Gastrocnemius medialis (tissue), 4 donors: ENCODE measurements at regions not wholly inside any gene's neighbourhood (a gene's known extent, or its start where the extent isn't known, plus 50 kb on each side); places are given as distances from the start of the nearest gene placed in this dataset.

Experiments used
- ATAC-seq, 2 donors: fragments of 150-250 bp; one replicate each; pipeline ENCODE4 v1.9.1; 2016
- DNase-seq, 2 donors: peaks; one replicate each; pipeline ENCODE4 v3.0.0-alpha.2; 2019
- H3K27ac ChIP-seq, 4 donors: fragments of 200-600 bp; sonication (generic); 1 replicate in 1 of 4; 2 replicates in 3 of 4; pipeline ENCODE4 v1.5.1; 2016 to 2018; ENCODE audit warnings: mild to moderate bottlenecking in 2 of 4, moderate library complexity in 1 of 4
- H3K27me3 ChIP-seq, 3 donors: fragments of 200-600 bp; sonication (generic) in 2 of 3; 1 replicate in 1 of 3; 2 replicates in 2 of 3; pipeline versions ENCODE4 v1.5.1 to v1.6.0; 2016 to 2019; ENCODE audit warnings: mild to moderate bottlenecking in 1 of 3, moderate library complexity in 1 of 3
- H3K36me3 ChIP-seq, 2 donors: fragments of 200-600 bp; sonication (generic) in 1 of 2; one replicate each; pipeline ENCODE4 v1.5.1; 2017 to 2018
- H3K4me1 ChIP-seq, 2 donors: fragments of 200-600 bp; sonication (generic) in 1 of 2; one replicate each; pipeline ENCODE4 v1.5.1; 2016 to 2017; ENCODE audit warnings: mild to moderate bottlenecking in 2 of 2
- H3K4me3 ChIP-seq, 4 donors: fragments of 200-600 bp; sonication (generic) in 3 of 4; 1 replicate in 1 of 4; 2 replicates in 3 of 4; pipeline ENCODE4 v1.5.1; 2016 to 2019; ENCODE audit warnings: mild to moderate bottlenecking in 2 of 4
- H3K9me3 ChIP-seq, 3 donors: fragments of 200-600 bp; sonication (generic) in 2 of 3; 1 replicate in 1 of 3; 2 replicates in 2 of 3; pipeline ENCODE4 v1.5.1; 2016 to 2019
- POLR2A ChIP-seq, 2 donors: fragments of 450-650 bp; IDR thresholded peaks; one replicate each; pipeline ENCODE4 v1.6.1; 2017; ENCODE audit warnings: antibody characterized with exemption in 2 of 2, mild to moderate bottlenecking in 2 of 2, moderate library complexity in 2 of 2
- in situ Hi-C, 4 donors: fragments of 200-750 bp; cut with MboI; loops; one replicate each; pipeline versions ENCODE4 v1.15.0 to v1.8.0; 2017; ENCODE audit warnings: low sequenced_read_pairs in 4 of 4
- intact Hi-C: fragments of 100-400 bp; cut with DNase I; formaldehyde crosslinking; loops from one replicate; pipeline ENCODE4 v1.15.1; 2023; ENCODE audit warnings: low total_unique reads
- TF ChIP-seq, protein P1 (sequence below), 5 experiments: fragments of 450-650 bp in 3 of 5; fragments of 200-600 bp in 2 of 5; sonication (generic) in 2 of 5; IDR thresholded peaks in 4 of 5; conservative IDR thresholded peaks in 1 of 5; 1 replicate in 4 of 5; 2 replicates in 1 of 5; pipeline ENCODE4 v1.5.1; 2016 to 2019; ENCODE audit warnings: antibody characterized with exemption in 5 of 5, mild to moderate bottlenecking in 3 of 5, moderate library complexity in 3 of 5

DNA sequence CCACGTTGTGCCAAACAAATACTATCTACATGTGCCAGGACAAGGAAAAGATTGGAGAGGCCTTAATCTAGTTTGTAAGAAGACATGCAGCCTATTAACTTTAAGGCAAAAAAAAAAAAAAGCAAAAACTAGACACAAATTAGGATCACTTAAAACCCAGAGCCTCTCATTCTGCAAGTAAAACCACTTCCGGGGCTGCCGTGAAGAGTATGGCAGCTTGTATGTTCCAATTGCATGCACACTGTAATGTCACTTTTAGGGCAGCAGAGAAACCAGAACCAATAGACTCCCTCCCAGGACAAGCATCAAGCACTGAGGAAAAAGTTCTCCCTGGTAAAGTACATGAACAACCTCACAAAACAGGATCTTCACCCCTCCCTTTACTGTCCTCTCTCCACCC is 70.6 kb downstream of the RSL24D1 start:
- DNase-seq (no peak), ATAC-seq (no peak)
- no peaks in the 10 kb centered on the region for H3K36me3 ChIP-seq
- in situ Hi-C loops (no loop called here), intact Hi-C loops (no loop called here)
- H3K27ac ChIP-seq, result no peak overlapping the region
- H3K4me3 ChIP-seq, result no peak overlapping the region
- TF ChIP-seq, protein P1, sequence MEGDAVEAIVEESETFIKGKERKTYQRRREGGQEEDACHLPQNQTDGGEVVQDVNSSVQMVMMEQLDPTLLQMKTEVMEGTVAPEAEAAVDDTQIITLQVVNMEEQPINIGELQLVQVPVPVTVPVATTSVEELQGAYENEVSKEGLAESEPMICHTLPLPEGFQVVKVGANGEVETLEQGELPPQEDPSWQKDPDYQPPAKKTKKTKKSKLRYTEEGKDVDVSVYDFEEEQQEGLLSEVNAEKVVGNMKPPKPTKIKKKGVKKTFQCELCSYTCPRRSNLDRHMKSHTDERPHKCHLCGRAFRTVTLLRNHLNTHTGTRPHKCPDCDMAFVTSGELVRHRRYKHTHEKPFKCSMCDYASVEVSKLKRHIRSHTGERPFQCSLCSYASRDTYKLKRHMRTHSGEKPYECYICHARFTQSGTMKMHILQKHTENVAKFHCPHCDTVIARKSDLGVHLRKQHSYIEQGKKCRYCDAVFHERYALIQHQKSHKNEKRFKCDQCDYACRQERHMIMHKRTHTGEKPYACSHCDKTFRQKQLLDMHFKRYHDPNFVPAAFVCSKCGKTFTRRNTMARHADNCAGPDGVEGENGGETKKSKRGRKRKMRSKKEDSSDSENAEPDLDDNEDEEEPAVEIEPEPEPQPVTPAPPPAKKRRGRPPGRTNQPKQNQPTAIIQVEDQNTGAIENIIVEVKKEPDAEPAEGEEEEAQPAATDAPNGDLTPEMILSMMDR (IDR thresholded peaks at IDR 0.05 in 4 of 5, conservative IDR thresholded peaks at IDR 0.05 in 1 of 5), result no peak
- TF ChIP-seq POLR2A (IDR thresholded peaks at IDR 0.05), result no peak
- no peaks in the 10 kb centered on the region for H3K9me3 ChIP-seq
- no peaks in the 10 kb centered on the region for H3K27me3 ChIP-seq
- H3K4me1 ChIP-seq, result no peaks in the 10 kb centered on the region

DNA sequence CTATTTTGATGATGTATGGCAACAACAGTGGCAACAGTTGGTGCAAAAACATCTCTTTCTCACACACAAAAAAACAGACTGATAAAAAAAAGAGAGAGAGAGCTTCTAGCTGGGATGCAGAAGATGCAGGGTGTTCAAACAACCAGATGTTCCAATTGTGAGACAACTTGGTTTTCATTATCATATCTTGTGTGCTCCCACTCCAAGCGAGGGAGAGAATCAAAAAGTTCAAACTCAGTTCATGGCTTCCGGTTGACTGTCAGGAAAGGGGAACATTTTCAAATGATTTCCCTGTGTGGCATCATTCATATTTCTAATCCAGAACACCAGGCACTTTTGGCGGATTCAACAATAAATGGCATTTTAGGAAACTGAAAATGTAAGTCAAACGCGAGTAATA is 72.1 kb downstream of the RSL24D1 start:
- Histone ChIP-seq H3K36me3 (no peaks in the 10 kb centered on the region), H3K27me3 (no peaks in the 10 kb centered on the region), H3K4me3 (no peak overlapping the region), H3K9me3 (no peaks in the 10 kb centered on the region), H3K27ac (no peak overlapping the region), H3K4me1 (no peaks in the 10 kb centered on the region)
- intact Hi-C loops, result no loop called here
- TF ChIP-seq, protein P1 (IDR thresholded peaks at IDR 0.05 in 4 of 5, conservative IDR thresholded peaks at IDR 0.05 in 1 of 5), result no peak
- no peak for TF ChIP-seq POLR2A (IDR thresholded peaks at IDR 0.05)
- in situ Hi-C loops, result no loop called here
- ATAC-seq (no peak), DNase-seq (no peak)

GRCh38 chr15:55118344-55118870 is 78.3 kb downstream of the RSL24D1 start:
- TF ChIP-seq, protein P1 (IDR thresholded peaks at IDR 0.05 in 4 of 5, conservative IDR thresholded peaks at IDR 0.05 in 1 of 5), result no peak
- TF ChIP-seq POLR2A (IDR thresholded peaks at IDR 0.05), result no peak
- no peaks in the 10 kb centered on the region for H3K4me1 ChIP-seq
- H3K9me3 ChIP-seq, result no peaks in the 10 kb centered on the region
- ATAC-seq (no peak), DNase-seq (no peak)
- H3K36me3 ChIP-seq, result no peaks in the 10 kb centered on the region
- no peak overlapping the region for H3K4me3 ChIP-seq
- H3K27ac ChIP-seq, result no peak overlapping the region
- H3K27me3 ChIP-seq, result no peaks in the 10 kb centered on the region
- in situ Hi-C loops, result no loop called here
- intact Hi-C loops, result no loop called here

DNA sequence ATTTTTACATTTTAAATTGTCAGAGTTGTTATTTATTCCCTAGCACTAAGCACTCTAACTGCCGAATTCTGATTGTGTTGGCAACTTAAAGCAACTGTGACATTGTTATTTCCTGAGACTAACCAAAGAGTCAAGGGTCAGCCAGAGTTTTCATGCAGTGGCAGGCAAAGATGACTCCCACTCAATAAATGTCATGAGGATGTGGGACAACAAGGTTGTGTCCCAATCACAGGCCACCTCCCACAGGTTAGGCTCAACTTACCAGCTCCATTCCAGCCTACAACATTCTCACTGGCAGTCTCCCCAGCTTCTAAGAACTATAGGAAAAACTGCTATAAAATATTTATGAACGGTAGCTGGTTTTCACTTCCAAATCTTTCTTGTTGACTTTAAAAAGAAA is 80.1 kb downstream of the RSL24D1 start:
- H3K36me3 ChIP-seq, result no peaks in the 10 kb centered on the region
- H3K4me3 ChIP-seq, result no peak overlapping the region
- H3K4me1 ChIP-seq, result no peaks in the 10 kb centered on the region
- intact Hi-C loops, result no loop called here
- no peaks in the 10 kb centered on the region for H3K27me3 ChIP-seq
- DNase-seq (no peak), ATAC-seq (no peak)
- TF ChIP-seq POLR2A (IDR thresholded peaks at IDR 0.05), result no peak
- TF ChIP-seq, protein P1 (IDR thresholded peaks at IDR 0.05 in 4 of 5, conservative IDR thresholded peaks at IDR 0.05 in 1 of 5), result no peak
- H3K27ac ChIP-seq, result no peak overlapping the region
- no peaks in the 10 kb centered on the region for H3K9me3 ChIP-seq
- in situ Hi-C loops, result no loop called here

DNA sequence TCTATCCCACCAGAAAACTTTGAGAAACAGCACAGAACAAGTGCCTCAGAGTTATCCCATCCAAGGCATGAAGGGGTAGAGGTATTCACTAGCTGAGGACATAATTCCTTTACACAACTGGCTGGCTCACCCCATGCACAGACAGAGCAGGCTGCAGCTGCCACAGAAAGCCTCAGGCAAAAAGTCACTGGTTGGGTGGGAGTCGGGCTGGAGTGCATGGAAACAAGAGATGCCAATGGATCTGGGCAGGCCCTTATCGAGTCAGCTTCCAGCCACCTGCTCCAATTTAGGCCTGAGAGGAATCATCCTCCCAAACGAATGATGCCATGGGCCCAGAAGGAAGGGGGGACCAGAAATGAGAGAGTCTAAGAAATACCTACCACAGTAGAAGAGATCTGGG is 83.0 kb downstream of the RSL24D1 start:
- DNase-seq, result no peak
- Histone ChIP-seq H3K36me3 (no peaks in the 10 kb centered on the region), H3K9me3 (no peaks in the 10 kb centered on the region), H3K4me3 (no peak overlapping the region), H3K27me3 (no peaks in the 10 kb centered on the region), H3K4me1 (no peaks in the 10 kb centered on the region), H3K27ac (no peak overlapping the region)
- ATAC-seq, result no peak
- in situ Hi-C loops, result no loop called here
- no peak for TF ChIP-seq POLR2A (IDR thresholded peaks at IDR 0.05)
- TF ChIP-seq, protein P1 (IDR thresholded peaks at IDR 0.05 in 4 of 5, conservative IDR thresholded peaks at IDR 0.05 in 1 of 5), result no peak
- intact Hi-C loops, result no loop called here
